NAMALWA (cell line): ENCODE measurements at regions not wholly inside any gene's neighbourhood (a gene's known extent, or its start where the extent isn't known, plus 50 kb on each side); places are given as distances from the start of the nearest gene placed in this dataset.

Experiments
- DNase-seq: peaks from one replicate; pipeline ENCODE4 v3.0.0-alpha.2; 2015; ENCODE audit warnings: low spot score

- DNase-seq: no peak
These were observed 115.8 kb downstream of the ETNK1 start for GRCh38 chr12:22740656-22741355.

GRCh38 chr12:22743700-22744099 is 118.7 kb downstream of the ETNK1 start:
- no peak for DNase-seq

GRCh38 chr12:22744197-22744596 is 119.2 kb downstream of the ETNK1 start:
- DNase-seq: no peak

- no peak for DNase-seq
These were observed 121.7 kb downstream of the ETNK1 start for GRCh38 chr12:22746720-22747119.

GRCh38 chr12:22755629-22756028 is 130.7 kb downstream of the ETNK1 start:
- no peak for DNase-seq

GRCh38 chr12:22759769-22760674 is 135.1 kb downstream of the ETNK1 start:
- no peak for DNase-seq

- no peak for DNase-seq
These were observed 140.6 kb downstream of the ETNK1 start for GRCh38 chr12:22765421-22766130.

- DNase-seq: no peak
These were observed 142.0 kb downstream of the ETNK1 start for GRCh38 chr12:22766911-22767420.

GRCh38 chr12:22781339-22781738 is 156.4 kb downstream of the ETNK1 start:
- no peak for DNase-seq

GRCh38 chr12:22787557-22787956 is 162.6 kb downstream of the ETNK1 start:
- no peak for DNase-seq

GRCh38 chr12:22788913-22789312 is 163.9 kb downstream of the ETNK1 start:
- DNase-seq: no peak

GRCh38 chr12:22792138-22792537 is 167.2 kb downstream of the ETNK1 start:
- DNase-seq: no peak

- no peak for DNase-seq
These were observed 169.0 kb downstream of the ETNK1 start for GRCh38 chr12:22794017-22794416.

- no peak for DNase-seq
These were observed 172.1 kb downstream of the ETNK1 start for GRCh38 chr12:22796941-22797630.

GRCh38 chr12:22797701-22798100 is 172.7 kb downstream of the ETNK1 start:
- DNase-seq: no peak

- no peak for DNase-seq
These were observed 173.1 kb downstream of the ETNK1 start for GRCh38 chr12:22798116-22798515.

GRCh38 chr12:22799503-22799902 is 174.5 kb downstream of the ETNK1 start:
- DNase-seq: no peak

- DNase-seq: no peak
These were observed 175.4 kb downstream of the ETNK1 start for GRCh38 chr12:22800332-22800731.

- DNase-seq: no peak
These were observed 178.1 kb downstream of the ETNK1 start for GRCh38 chr12:22802883-22803630.

- no peak for DNase-seq
These were observed 178.8 kb downstream of the ETNK1 start for GRCh38 chr12:22803725-22804124.

GRCh38 chr12:22808860-22809259 is 183.9 kb downstream of the ETNK1 start:
- no peak for DNase-seq
